ENCODE measurements at regions not wholly inside any gene's neighbourhood (a gene's known extent, or its start where the extent isn't known, plus 50 kb on each side); places are given as distances from the start of the nearest gene placed in this dataset.
A peak's percentile ranks its signal among the peaks of the same experiment; 100 is the strongest.

GRCh38 chr6:19655744-19656143 lies 181.4 kb upstream of the ID4 start:
- CTCF ChIA-PET: no interaction called here
- DNase-seq: no peak
- Histone ChIP-seq H3K27ac (ENCODE audit: low read depth in 2 of 2, low read length in 1 of 2) (no peak overlapping the region), H3K9me3 (no peaks in the 10 kb centered on the region; the same call in 1 of the 2 replicates), H3K36me3 (replicated peaks in 1 of 2; ENCODE audit: control insufficient read depth in 1 of 2, insufficient read depth in 2 of 2, low read length in 1 of 2) (peaks cover 0 to 2% of the 10 kb centered on the region in 2 experiments), H3K27me3 (ENCODE audit: insufficient read depth) (no peaks in the 10 kb centered on the region), H3K79me2 (ENCODE audit: insufficient read depth) (no peaks in the 10 kb centered on the region), H2AFZ (ENCODE audit: low read depth) (0 out of 2 replicates have a peak overlapping the region, but pooled peaks have one; percentile 7), H3K9me2 (no peaks in the 10 kb centered on the region), H3K4me3 (ENCODE audit: low read depth in 2 of 2, low read length in 1 of 2) (no peak overlapping the region), H3K4me2 (no peak overlapping the region), H3F3A (replicated peaks; ENCODE audit: insufficient read depth) (peaks cover 3% of the 10 kb centered on the region), H4K20me1 (ENCODE audit: insufficient read depth) (no peaks in the 10 kb centered on the region), H3K4me1 (ENCODE audit: control insufficient read depth in 1 of 2, insufficient read depth in 2 of 2, low read depth in 1 of 2, low read length in 1 of 2) (no peaks in the 10 kb centered on the region; a peak in 1 of 4 replicates), H3K9ac (no peak overlapping the region)
- POLR2A ChIA-PET: no interaction called here
- TF ChIP-seq CHD2 (IDR thresholded peaks at IDR 0.05; ENCODE audit: low read length, partially characterized antibody) (no peak), USF2 (IDR thresholded peaks at IDR 0.05; ENCODE audit: borderline replicate concordance, low read depth, low read length) (no peak), RFX5 (IDR thresholded peaks at IDR 0.05; ENCODE audit: low read length) (no peak), MXI1 (IDR thresholded peaks at IDR 0.05; ENCODE audit: low read depth, low read length) (no peak)
- TF ChIP-seq, protein P1, sequence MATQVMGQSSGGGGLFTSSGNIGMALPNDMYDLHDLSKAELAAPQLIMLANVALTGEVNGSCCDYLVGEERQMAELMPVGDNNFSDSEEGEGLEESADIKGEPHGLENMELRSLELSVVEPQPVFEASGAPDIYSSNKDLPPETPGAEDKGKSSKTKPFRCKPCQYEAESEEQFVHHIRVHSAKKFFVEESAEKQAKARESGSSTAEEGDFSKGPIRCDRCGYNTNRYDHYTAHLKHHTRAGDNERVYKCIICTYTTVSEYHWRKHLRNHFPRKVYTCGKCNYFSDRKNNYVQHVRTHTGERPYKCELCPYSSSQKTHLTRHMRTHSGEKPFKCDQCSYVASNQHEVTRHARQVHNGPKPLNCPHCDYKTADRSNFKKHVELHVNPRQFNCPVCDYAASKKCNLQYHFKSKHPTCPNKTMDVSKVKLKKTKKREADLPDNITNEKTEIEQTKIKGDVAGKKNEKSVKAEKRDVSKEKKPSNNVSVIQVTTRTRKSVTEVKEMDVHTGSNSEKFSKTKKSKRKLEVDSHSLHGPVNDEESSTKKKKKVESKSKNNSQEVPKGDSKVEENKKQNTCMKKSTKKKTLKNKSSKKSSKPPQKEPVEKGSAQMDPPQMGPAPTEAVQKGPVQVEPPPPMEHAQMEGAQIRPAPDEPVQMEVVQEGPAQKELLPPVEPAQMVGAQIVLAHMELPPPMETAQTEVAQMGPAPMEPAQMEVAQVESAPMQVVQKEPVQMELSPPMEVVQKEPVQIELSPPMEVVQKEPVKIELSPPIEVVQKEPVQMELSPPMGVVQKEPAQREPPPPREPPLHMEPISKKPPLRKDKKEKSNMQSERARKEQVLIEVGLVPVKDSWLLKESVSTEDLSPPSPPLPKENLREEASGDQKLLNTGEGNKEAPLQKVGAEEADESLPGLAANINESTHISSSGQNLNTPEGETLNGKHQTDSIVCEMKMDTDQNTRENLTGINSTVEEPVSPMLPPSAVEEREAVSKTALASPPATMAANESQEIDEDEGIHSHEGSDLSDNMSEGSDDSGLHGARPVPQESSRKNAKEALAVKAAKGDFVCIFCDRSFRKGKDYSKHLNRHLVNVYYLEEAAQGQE (IDR thresholded peaks at IDR 0.05; ENCODE audit: low read depth, low read length): no peak
- TF ChIP-seq, protein P2, sequence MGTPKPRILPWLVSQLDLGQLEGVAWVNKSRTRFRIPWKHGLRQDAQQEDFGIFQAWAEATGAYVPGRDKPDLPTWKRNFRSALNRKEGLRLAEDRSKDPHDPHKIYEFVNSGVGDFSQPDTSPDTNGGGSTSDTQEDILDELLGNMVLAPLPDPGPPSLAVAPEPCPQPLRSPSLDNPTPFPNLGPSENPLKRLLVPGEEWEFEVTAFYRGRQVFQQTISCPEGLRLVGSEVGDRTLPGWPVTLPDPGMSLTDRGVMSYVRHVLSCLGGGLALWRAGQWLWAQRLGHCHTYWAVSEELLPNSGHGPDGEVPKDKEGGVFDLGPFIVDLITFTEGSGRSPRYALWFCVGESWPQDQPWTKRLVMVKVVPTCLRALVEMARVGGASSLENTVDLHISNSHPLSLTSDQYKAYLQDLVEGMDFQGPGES (IDR thresholded peaks at IDR 0.05; ENCODE audit: low read depth, low read length): no peak
- 13% methylated on average over 1 of the region's 1 CpG for WGBS (ENCODE audit: low lambda C conversion rate)

DNA sequence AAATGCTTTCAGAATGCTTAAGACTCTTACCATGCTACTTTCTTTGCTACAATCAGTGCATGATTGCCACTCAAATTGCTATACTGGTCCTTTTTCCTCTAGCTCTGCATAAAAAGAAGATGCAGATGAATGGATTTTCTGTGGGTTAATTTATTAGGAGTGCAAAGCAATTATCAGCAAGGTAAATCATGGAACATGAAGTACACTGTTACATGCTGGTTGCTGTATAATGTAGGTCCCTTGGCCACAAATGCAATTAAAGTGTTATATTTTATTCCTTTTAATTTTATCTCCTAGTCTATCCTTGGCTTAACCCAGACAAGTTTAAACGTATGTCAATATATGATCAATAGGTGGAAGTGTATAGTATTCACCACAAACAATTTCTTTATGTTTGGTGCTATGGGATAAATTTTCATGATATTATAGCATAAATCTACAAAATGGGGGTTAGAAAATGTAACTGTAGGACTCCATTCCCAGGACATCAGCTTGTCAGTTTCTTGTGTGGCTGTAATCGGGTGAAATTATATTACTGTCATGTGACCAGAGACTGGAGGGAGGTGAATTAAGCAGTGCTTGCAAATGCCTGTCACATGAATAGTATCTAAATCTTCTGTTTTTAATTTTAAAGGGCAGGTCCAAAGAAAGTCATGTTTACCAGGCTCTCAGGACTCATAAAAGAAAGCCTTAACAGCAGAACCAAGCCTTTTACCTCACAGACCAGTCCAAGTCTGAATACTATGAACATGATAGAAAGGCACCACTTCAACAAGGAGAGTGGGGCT lies 176.9 kb upstream of the ID4 start:
- Histone ChIP-seq H2AFZ (ENCODE audit: low read depth) (no peak overlapping the region), H3K27ac (ENCODE audit: low read depth in 2 of 2, low read length in 1 of 2) (no peak overlapping the region), H3K4me2 (no peak overlapping the region), H4K20me1 (ENCODE audit: insufficient read depth) (no peaks in the 10 kb centered on the region), H3K27me3 (ENCODE audit: insufficient read depth) (no peaks in the 10 kb centered on the region), H3K4me1 (ENCODE audit: control insufficient read depth in 1 of 2, insufficient read depth in 2 of 2, low read depth in 1 of 2, low read length in 1 of 2) (peaks cover 0 to under 1% of the 10 kb centered on the region in 2 experiments; a peak in 2 of 4 replicates), H3K79me2 (ENCODE audit: insufficient read depth) (no peaks in the 10 kb centered on the region), H3K9me3 (no peaks in the 10 kb centered on the region; the same call in 1 of the 2 replicates), H3K4me3 (ENCODE audit: low read depth in 2 of 2, low read length in 1 of 2) (no peak overlapping the region), H3F3A (replicated peaks; ENCODE audit: insufficient read depth) (no peaks in the 10 kb centered on the region), H3K36me3 (replicated peaks in 1 of 2; ENCODE audit: control insufficient read depth in 1 of 2, insufficient read depth in 2 of 2, low read length in 1 of 2) (peaks cover 0 to 2% of the 10 kb centered on the region in 2 experiments), H3K9me2 (no peaks in the 10 kb centered on the region), H3K9ac (no peak overlapping the region)
- TF ChIP-seq JUND (IDR thresholded peaks at IDR 0.05): no peak
- TF ChIP-seq EP300 (IDR thresholded peaks at IDR 0.05; ENCODE audit: borderline replicate concordance in 1 of 2, low read depth in 1 of 2, low read length in 1 of 2): no peak
- TF ChIP-seq, protein P3, sequence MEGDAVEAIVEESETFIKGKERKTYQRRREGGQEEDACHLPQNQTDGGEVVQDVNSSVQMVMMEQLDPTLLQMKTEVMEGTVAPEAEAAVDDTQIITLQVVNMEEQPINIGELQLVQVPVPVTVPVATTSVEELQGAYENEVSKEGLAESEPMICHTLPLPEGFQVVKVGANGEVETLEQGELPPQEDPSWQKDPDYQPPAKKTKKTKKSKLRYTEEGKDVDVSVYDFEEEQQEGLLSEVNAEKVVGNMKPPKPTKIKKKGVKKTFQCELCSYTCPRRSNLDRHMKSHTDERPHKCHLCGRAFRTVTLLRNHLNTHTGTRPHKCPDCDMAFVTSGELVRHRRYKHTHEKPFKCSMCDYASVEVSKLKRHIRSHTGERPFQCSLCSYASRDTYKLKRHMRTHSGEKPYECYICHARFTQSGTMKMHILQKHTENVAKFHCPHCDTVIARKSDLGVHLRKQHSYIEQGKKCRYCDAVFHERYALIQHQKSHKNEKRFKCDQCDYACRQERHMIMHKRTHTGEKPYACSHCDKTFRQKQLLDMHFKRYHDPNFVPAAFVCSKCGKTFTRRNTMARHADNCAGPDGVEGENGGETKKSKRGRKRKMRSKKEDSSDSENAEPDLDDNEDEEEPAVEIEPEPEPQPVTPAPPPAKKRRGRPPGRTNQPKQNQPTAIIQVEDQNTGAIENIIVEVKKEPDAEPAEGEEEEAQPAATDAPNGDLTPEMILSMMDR (IDR thresholded peaks at IDR 0.05): no peak
- no peak for TF ChIP-seq RAD21 (IDR thresholded peaks at IDR 0.05; ENCODE audit: low read length)
- no peak for TF ChIP-seq RCOR1 (IDR thresholded peaks at IDR 0.05; ENCODE audit: low read length)
- TF ChIP-seq EZH2phosphoT487 (IDR thresholded peaks at IDR 0.05; ENCODE audit: borderline replicate concordance, low read depth): no peak
- TF ChIP-seq SMC3 (IDR thresholded peaks at IDR 0.05; ENCODE audit: low read depth, low read length): no peak
- 16% methylated on average over 2 of the region's 2 CpGs for WGBS (ENCODE audit: low lambda C conversion rate)
- no peak for DNase-seq
- CTCF ChIA-PET: no interaction called here
- POLR2A ChIA-PET: no interaction called here
